GM18526 (cell line): ENCODE measurements at regions not wholly inside any gene's neighbourhood (a gene's known extent, or its start where the extent isn't known, plus 50 kb on each side); places are given as distances from the start of the nearest gene placed in this dataset.

Source experiments
- POLR2A ChIP-seq: IDR thresholded peaks from 3 replicates; pipeline ENCODE4 v1.6.1; 2011; ENCODE audit not compliant: insufficient read length; ENCODE audit errors: extremely low read depth

GRCh38 chr3:195007151-195007550 lies 263.8 kb downstream of the XXYLT1 start:
- TF ChIP-seq POLR2A, result no peak

- no peak for TF ChIP-seq POLR2A
Observed at GRCh38 chr3:195007766-195008165, 263.2 kb downstream of the XXYLT1 start.

GRCh38 chr3:195008816-195009215 lies 262.1 kb downstream of the XXYLT1 start:
- no peak for TF ChIP-seq POLR2A

- no peak for TF ChIP-seq POLR2A
Observed at GRCh38 chr3:195009616-195010015, 261.3 kb downstream of the XXYLT1 start.

GRCh38 chr3:195010551-195011100 lies 260.3 kb downstream of the XXYLT1 start:
- TF ChIP-seq POLR2A, result no peak

- no peak for TF ChIP-seq POLR2A
Observed at GRCh38 chr3:195011231-195011834, 259.6 kb downstream of the XXYLT1 start.

GRCh38 chr3:195012100-195012499 lies 258.9 kb downstream of the XXYLT1 start:
- no peak for TF ChIP-seq POLR2A

- TF ChIP-seq POLR2A, result no peak
Observed at GRCh38 chr3:195012571-195012970, 258.4 kb downstream of the XXYLT1 start.

GRCh38 chr3:195013411-195014361 lies 257.3 kb downstream of the XXYLT1 start:
- no peak for TF ChIP-seq POLR2A

GRCh38 chr3:195015021-195015420 lies 255.9 kb downstream of the XXYLT1 start:
- TF ChIP-seq POLR2A, result no peak

GRCh38 chr3:195017151-195017550 lies 253.8 kb downstream of the XXYLT1 start:
- no peak for TF ChIP-seq POLR2A
